Nephron progenitor cell (in vitro differentiated cells): ENCODE measurements at regions not wholly inside any gene's neighbourhood (a gene's known extent, or its start where the extent isn't known, plus 50 kb on each side); places are given as distances from the start of the nearest gene placed in this dataset.

Source experiments
- DNase-seq: peaks from one replicate; pipeline ENCODE4 v3.0.0; 2021
- H3K27ac Mint-ChIP-seq: 2 replicates; pipeline ENCODE4 v1.8.0; 2021; ENCODE audit warnings: mild to moderate bottlenecking, moderate library complexity, mixed read lengths
- H3K27me3 Mint-ChIP-seq: 2 replicates; pipeline ENCODE4 v1.8.0; 2021; ENCODE audit warnings: mild to moderate bottlenecking, low read depth, mixed read lengths; ENCODE audit not compliant: poor library complexity
- H3K36me3 Mint-ChIP-seq: 2 replicates; pipeline ENCODE4 v1.8.0; 2021; ENCODE audit warnings: low read depth, mixed read lengths
- H3K4me1 Mint-ChIP-seq: 2 replicates; pipeline ENCODE4 v1.8.0; 2021; ENCODE audit warnings: mixed read lengths
- H3K4me3 Mint-ChIP-seq: 2 replicates; pipeline ENCODE4 v1.8.0; 2021; ENCODE audit warnings: mild to moderate bottlenecking, moderate library complexity, mixed read lengths
- H3K9me3 Mint-ChIP-seq: 2 replicates; pipeline ENCODE4 v1.8.0; 2021; ENCODE audit warnings: mild to moderate bottlenecking, moderate library complexity, mixed read lengths
- TF ChIP-seq, protein P1 (sequence below): fragments of 200-600 bp; sonication (generic); IDR thresholded peaks from 2 replicates; pipeline ENCODE4 v1.5.0; 2021; ENCODE audit warnings: antibody characterized with exemption

DNA sequence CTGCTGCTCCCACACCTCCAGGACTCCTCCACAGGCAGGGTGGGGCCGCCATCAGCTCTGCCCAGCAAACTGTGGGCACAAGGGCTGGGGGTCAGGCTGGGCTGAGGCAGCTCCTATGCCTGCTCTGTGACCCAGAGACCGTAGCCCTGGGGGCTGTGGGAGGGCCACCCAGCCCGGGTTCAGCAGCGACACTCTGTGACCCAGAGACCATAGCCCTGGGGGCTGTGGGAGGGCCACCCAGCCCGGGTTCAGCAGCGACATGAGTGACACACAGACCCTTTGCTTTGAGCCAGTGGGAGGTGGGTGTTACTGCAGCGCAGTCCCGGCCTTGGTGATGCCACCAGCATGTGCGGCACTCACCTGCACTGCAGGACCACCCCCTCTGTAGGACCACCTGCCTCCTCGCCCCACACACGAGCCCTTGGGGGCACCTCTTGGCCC, 118.9 kb upstream of the LPCAT1 start:
- Mint-ChIP-seq H3K4me1 (peaks cover 41% of the 10 kb centered on the region), H3K27me3 (peaks cover 54% of the 10 kb centered on the region), H3K9me3 (peaks cover 5% of the 10 kb centered on the region), H3K36me3 (no peaks in the 10 kb centered on the region), H3K27ac (no peak overlapping the region), H3K4me3 (no peak overlapping the region)
- no peak for DNase-seq
- TF ChIP-seq, protein P1, sequence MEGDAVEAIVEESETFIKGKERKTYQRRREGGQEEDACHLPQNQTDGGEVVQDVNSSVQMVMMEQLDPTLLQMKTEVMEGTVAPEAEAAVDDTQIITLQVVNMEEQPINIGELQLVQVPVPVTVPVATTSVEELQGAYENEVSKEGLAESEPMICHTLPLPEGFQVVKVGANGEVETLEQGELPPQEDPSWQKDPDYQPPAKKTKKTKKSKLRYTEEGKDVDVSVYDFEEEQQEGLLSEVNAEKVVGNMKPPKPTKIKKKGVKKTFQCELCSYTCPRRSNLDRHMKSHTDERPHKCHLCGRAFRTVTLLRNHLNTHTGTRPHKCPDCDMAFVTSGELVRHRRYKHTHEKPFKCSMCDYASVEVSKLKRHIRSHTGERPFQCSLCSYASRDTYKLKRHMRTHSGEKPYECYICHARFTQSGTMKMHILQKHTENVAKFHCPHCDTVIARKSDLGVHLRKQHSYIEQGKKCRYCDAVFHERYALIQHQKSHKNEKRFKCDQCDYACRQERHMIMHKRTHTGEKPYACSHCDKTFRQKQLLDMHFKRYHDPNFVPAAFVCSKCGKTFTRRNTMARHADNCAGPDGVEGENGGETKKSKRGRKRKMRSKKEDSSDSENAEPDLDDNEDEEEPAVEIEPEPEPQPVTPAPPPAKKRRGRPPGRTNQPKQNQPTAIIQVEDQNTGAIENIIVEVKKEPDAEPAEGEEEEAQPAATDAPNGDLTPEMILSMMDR: no peak

DNA sequence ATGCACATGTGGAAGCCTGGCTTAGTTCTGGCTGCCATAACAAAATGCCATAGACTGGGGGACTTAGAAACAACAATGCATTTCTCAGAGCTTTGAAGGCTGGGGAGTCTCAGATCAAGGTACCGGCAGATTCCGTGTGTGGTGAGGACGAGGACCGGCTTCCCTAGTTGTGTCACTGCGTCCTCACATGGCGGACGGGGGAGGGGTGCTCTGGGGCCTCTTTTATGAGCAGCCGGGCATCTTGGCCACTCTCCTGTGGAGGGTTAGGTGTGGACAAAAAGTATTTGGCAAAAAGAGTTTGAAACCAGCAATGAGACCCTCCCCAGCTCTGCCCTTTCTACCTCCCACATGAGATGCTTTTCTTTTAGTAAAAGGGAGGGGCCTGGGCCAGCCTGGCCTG, 118.5 kb upstream of the LPCAT1 start:
- Mint-ChIP-seq H3K27ac (no peak overlapping the region), H3K36me3 (no peaks in the 10 kb centered on the region), H3K27me3 (peaks cover 52% of the 10 kb centered on the region), H3K9me3 (peaks cover 5% of the 10 kb centered on the region), H3K4me3 (no peak overlapping the region), H3K4me1 (peaks cover 41% of the 10 kb centered on the region)
- TF ChIP-seq, protein P1: no peak
- no peak for DNase-seq

DNA sequence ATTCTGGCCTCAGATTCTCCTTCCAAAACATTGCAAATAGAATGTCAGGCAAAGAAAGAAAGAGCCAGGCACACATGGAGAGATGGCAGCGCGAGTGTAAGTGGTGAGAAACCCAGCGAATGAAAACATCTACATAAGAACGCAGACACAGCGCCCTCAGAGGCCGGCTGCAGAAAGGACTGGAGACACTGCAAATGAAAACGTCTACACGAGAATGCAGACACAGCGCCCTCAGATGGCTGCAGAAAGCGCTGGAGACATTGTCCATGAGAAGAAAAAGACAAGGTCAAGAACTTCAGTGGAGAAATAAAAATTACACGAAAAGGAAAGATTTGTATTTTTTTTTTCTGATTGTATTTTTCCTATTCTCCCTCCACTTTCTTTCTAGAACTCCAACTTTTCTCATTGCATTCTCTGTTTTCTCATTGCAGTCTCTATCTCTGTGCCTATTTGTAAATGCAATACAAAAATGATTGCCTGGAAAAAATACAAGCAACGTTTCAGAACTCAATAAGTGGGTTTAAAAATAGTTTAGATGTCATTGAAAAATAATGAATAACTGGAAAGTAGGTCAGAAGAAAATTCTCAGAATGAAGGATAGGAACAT, 117.9 kb upstream of the LPCAT1 start:
- Mint-ChIP-seq H3K9me3 (peaks cover 5% of the 10 kb centered on the region), H3K36me3 (no peaks in the 10 kb centered on the region), H3K27me3 (peaks cover 50% of the 10 kb centered on the region), H3K27ac (no peak overlapping the region), H3K4me1 (peaks cover 41% of the 10 kb centered on the region), H3K4me3 (peak overlapping the region; percentile 31)
- DNase-seq: peak; percentile 68
- TF ChIP-seq, protein P1: peak; percentile 75

DNA sequence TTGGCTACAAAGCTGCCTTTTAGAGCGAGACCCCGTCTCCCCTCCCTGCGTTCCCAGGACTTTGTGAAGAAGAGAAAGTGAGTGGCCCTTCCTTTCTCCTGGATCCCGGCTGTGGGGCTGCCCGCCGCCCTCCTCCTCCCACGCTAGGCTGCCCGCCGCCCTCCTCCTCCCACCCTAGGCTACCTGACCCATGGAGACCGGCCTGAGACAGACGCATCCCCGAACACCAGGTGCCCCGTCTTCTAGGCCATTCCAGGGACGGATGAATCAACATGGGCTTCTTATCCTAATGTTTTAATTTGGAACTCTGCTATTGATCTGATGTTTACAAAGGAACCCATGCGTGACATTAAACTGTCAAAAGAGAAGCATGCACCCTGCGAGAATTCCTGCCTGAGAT, 117.3 kb upstream of the LPCAT1 start:
- TF ChIP-seq, protein P1: no peak
- Mint-ChIP-seq H3K27ac (no peak overlapping the region), H3K4me1 (peaks cover 41% of the 10 kb centered on the region), H3K9me3 (peaks cover 5% of the 10 kb centered on the region), H3K4me3 (peak overlapping the region; percentile 31), H3K27me3 (peaks cover 46% of the 10 kb centered on the region), H3K36me3 (no peaks in the 10 kb centered on the region)
- DNase-seq: peak; percentile 33

DNA sequence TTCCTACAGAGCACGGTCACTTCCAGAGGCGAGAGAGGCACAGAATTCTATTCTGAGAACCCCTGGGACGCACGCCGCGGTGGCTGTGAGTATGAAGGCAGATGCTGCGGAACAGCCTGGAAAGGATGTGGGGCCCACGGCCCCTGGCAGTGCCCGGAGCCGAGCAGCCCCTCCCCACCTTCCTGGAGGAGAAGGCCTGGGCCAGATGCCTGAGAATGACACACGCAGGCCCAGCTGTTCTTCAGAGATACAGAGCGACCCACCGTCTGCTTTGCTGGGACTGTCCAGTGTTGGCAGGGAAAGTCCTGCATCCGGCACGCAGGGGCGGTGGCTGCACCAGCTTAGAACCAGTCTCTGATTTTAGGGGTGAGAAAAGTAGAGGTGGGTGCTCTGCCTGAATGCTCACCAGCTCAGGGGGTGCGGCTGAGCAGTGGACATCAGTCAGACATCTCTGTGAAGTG, 116.7 kb upstream of the LPCAT1 start:
- Mint-ChIP-seq H3K27me3 (peaks cover 40% of the 10 kb centered on the region), H3K27ac (no peak overlapping the region), H3K9me3 (no peaks in the 10 kb centered on the region), H3K4me1 (peaks cover 43% of the 10 kb centered on the region), H3K4me3 (peak overlapping the region; percentile 22), H3K36me3 (no peaks in the 10 kb centered on the region)
- DNase-seq: no peak
- TF ChIP-seq, protein P1: no peak

DNA sequence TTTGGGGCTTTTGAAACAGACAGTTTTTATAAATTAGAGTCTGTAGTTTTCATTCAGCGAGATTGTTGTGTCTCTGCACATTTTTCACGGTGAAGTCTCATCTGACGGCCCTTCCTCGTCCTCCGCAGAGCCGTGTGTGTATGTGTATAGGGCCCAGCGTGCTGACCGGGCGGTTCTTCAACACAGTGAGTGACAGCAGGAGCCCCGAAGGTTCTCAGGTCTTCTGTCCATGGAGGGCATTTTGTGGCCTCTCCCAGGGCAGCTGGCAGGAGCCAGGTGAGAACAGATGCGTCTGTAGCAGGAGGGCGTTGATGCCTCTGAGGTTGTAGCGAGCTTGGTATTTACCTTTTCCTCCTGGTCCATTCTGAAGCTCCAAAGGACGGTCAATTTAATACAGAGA, 116.0 kb upstream of the LPCAT1 start:
- H3K27me3 Mint-ChIP-seq: peaks cover 33% of the 10 kb centered on the region
- DNase-seq: no peak
- TF ChIP-seq, protein P1: no peak
- H3K9me3 Mint-ChIP-seq: no peaks in the 10 kb centered on the region
- no peaks in the 10 kb centered on the region for H3K36me3 Mint-ChIP-seq
- H3K4me1 Mint-ChIP-seq: peaks cover 47% of the 10 kb centered on the region
- H3K27ac Mint-ChIP-seq: no peak overlapping the region
- no peak overlapping the region for H3K4me3 Mint-ChIP-seq
